ES-I3 (cell line): ENCODE measurements at regions not wholly inside any gene's neighbourhood (a gene's known extent, or its start where the extent isn't known, plus 50 kb on each side); places are given as distances from the start of the nearest gene placed in this dataset.
"Not testable (repeated sequence)": the region's sequence is repeated elsewhere in the genome, so short reads cannot be mapped to it uniquely, and the experiment has no call there.

Experiments used
- H3K36me3 ChIP-seq: 2 replicates; pipeline ENCODE4 v1.6.1; 2013; ENCODE audit warnings: mild to moderate bottlenecking, low read length, control low read depth, moderate library complexity; ENCODE audit not compliant: insufficient read depth
- H3K4me1 ChIP-seq: 2 replicates; pipeline ENCODE4 v1.6.1; 2013; ENCODE audit warnings: mild to moderate bottlenecking, control low read depth, low read length; ENCODE audit not compliant: insufficient read depth
- H3K9ac ChIP-seq: 2 replicates; pipeline ENCODE4 v1.6.1; 2013; ENCODE audit warnings: low read depth, mild to moderate bottlenecking, low read length, moderate library complexity
- H3K9me3 ChIP-seq: 2 replicates; pipeline ENCODE4 v1.6.1; 2013; ENCODE audit warnings: mild to moderate bottlenecking, low read length, moderate library complexity; ENCODE audit not compliant: control insufficient read depth, insufficient read depth

GRCh38 chr3:27641271-27641800 lies 80.8 kb downstream of the EOMES start:
- peaks cover 4% of the 10 kb centered on the region for H3K4me1 ChIP-seq
- H3K9ac ChIP-seq: no peak overlapping the region
- H3K36me3 ChIP-seq: no peaks in the 10 kb centered on the region
- H3K9me3 ChIP-seq: no peaks in the 10 kb centered on the region

GRCh38 chr3:27639271-27639670 lies 82.9 kb downstream of the EOMES start:
- H3K9ac ChIP-seq: no peak overlapping the region
- H3K9me3 ChIP-seq: no peaks in the 10 kb centered on the region
- H3K36me3 ChIP-seq: no peaks in the 10 kb centered on the region
- peaks cover 4% of the 10 kb centered on the region for H3K4me1 ChIP-seq

GRCh38 chr3:27638594-27638993 lies 83.5 kb downstream of the EOMES start:
- H3K4me1 ChIP-seq: peaks cover 4% of the 10 kb centered on the region
- H3K9ac ChIP-seq: no peak overlapping the region
- H3K9me3 ChIP-seq: no peaks in the 10 kb centered on the region
- no peaks in the 10 kb centered on the region for H3K36me3 ChIP-seq

GRCh38 chr3:27637346-27637995 lies 84.7 kb downstream of the EOMES start:
- H3K9ac ChIP-seq: no peak overlapping the region
- no peaks in the 10 kb centered on the region for H3K9me3 ChIP-seq
- no peaks in the 10 kb centered on the region; the same call in 1 of the 2 replicates for H3K4me1 ChIP-seq
- H3K36me3 ChIP-seq: no peaks in the 10 kb centered on the region

GRCh38 chr3:27635006-27635405 lies 87.1 kb downstream of the EOMES start:
- H3K9ac ChIP-seq, H3K4me1 ChIP-seq, H3K36me3 ChIP-seq, H3K9me3 ChIP-seq: not testable (repeated sequence)

GRCh38 chr3:27633224-27633545 lies 88.9 kb downstream of the EOMES start:
- H3K4me1 ChIP-seq: no peaks in the 10 kb centered on the region; the same call in 1 of the 2 replicates
- no peaks in the 10 kb centered on the region for H3K36me3 ChIP-seq
- H3K9ac ChIP-seq: no peak overlapping the region
- H3K9me3 ChIP-seq: no peaks in the 10 kb centered on the region

- no peaks in the 10 kb centered on the region; the same call in 1 of the 2 replicates for H3K4me1 ChIP-seq
- H3K9me3 ChIP-seq: no peaks in the 10 kb centered on the region
- no peak overlapping the region for H3K9ac ChIP-seq
- H3K36me3 ChIP-seq: no peaks in the 10 kb centered on the region
Measured at GRCh38 chr3:27632431-27633223, 89.5 kb downstream of the EOMES start.

- Histone ChIP-seq H3K9ac (no peak overlapping the region), H3K4me1 (peaks cover 4% of the 10 kb centered on the region), H3K36me3 (no peaks in the 10 kb centered on the region), H3K9me3 (no peaks in the 10 kb centered on the region)
Measured at GRCh38 chr3:27630885-27631284, 91.2 kb downstream of the EOMES start.

- H3K4me1 ChIP-seq: peaks cover 4% of the 10 kb centered on the region
- H3K36me3 ChIP-seq: no peaks in the 10 kb centered on the region
- H3K9ac ChIP-seq: no peak overlapping the region
- H3K9me3 ChIP-seq: no peaks in the 10 kb centered on the region
Measured at GRCh38 chr3:27629366-27629765, 92.8 kb downstream of the EOMES start.

- peaks cover 4% of the 10 kb centered on the region for H3K4me1 ChIP-seq
- H3K36me3 ChIP-seq: no peaks in the 10 kb centered on the region
- no peak overlapping the region for H3K9ac ChIP-seq
Measured at GRCh38 chr3:27628026-27628750, 93.9 kb downstream of the EOMES start.

GRCh38 chr3:27626596-27627118 lies 95.5 kb downstream of the EOMES start:
- H3K36me3 ChIP-seq: no peaks in the 10 kb centered on the region
- H3K9me3 ChIP-seq: no peaks in the 10 kb centered on the region
- no peak overlapping the region for H3K9ac ChIP-seq
- H3K4me1 ChIP-seq: peaks cover 4% of the 10 kb centered on the region

More at GRCh38 chr3:27628026-27628750, 93.9 kb downstream of the EOMES start:
- H3K9me3 ChIP-seq: no peaks in the 10 kb centered on the region

GRCh38 chr3:27625864-27626263 lies 96.3 kb downstream of the EOMES start:
- Histone ChIP-seq H3K9ac (no peak overlapping the region), H3K9me3 (no peaks in the 10 kb centered on the region), H3K36me3 (no peaks in the 10 kb centered on the region), H3K4me1 (peaks cover 4% of the 10 kb centered on the region)

- Histone ChIP-seq H3K36me3 (no peaks in the 10 kb centered on the region), H3K9ac (no peak overlapping the region), H3K4me1 (peaks cover 4% of the 10 kb centered on the region), H3K9me3 (no peaks in the 10 kb centered on the region)
Measured at GRCh38 chr3:27623085-27623753, 98.9 kb downstream of the EOMES start.

GRCh38 chr3:27617552-27617951 lies 104.6 kb downstream of the EOMES start:
- Histone ChIP-seq H3K9me3 (peaks cover 19% of the 10 kb centered on the region), H3K4me1 (no peaks in the 10 kb centered on the region; the same call in 1 of the 2 replicates), H3K36me3 (no peaks in the 10 kb centered on the region), H3K9ac (no peak overlapping the region)
